ENCODE measurements at regions not wholly inside any gene's neighbourhood (a gene's known extent, or its start where the extent isn't known, plus 50 kb on each side); places are given as distances from the start of the nearest gene placed in this dataset.
"Not testable (repeated sequence)": the region's sequence is repeated elsewhere in the genome, so short reads cannot be mapped to it uniquely, and the experiment has no call there.

DNA sequence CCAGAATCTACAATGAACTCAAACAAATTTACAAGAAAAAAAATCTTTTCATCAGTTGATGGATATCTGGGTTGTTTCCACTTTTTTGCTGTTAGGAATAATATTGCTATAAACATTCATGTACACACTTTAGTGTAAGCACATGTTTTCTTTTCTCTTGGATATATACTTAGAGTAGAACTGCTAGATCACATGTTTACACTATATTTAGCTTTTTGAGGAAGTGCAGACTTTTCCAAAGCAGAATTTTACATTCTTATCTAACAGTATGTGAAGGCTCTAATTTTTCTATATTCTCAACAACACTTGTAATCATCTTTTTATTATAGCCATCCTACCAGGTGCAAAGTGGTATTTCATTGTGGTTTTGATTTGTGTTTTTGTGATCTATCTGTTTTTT is 103.6 kb upstream of the RMP24 start:
- DNase-seq (no peak), ATAC-seq (replicated peaks) (no peak)
- no peak overlapping the region for H3K4me3 Mint-ChIP-seq
- H3K4me1 Mint-ChIP-seq, result no peaks in the 10 kb centered on the region
- H3K36me3 Mint-ChIP-seq, result no peaks in the 10 kb centered on the region
- no peaks in the 10 kb centered on the region for H3K9me3 Mint-ChIP-seq
- no peak overlapping the region for H3K27ac Mint-ChIP-seq
- peaks cover 0 to 7% of the 10 kb centered on the region in 2 donors for H3K27me3 Mint-ChIP-seq

DNA sequence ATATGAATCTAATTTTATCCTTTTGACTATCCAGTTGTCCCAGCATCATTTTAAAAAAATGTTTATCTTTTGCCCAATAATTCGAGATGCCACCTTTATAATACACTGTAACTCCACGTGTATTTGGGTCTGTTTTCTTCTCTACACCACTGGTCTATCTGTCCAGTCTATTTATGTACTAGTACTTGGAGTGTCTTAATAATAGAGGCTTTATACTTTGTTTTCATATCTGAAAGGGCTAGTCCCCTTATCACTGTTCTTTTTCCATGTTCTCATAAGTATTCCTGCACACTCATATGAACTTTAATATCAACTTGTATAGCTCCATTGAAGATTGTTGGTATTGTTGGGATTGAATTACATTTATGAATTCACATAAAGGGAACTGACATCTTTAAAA is 101.1 kb upstream of the RMP24 start:
- no peaks in the 10 kb centered on the region for H3K4me1 Mint-ChIP-seq
- ATAC-seq (replicated peaks) (no peak), DNase-seq (no peak)
- peaks cover 2 to 7% of the 10 kb centered on the region in 2 donors for H3K27me3 Mint-ChIP-seq
- no peaks in the 10 kb centered on the region for H3K9me3 Mint-ChIP-seq
- H3K4me3 Mint-ChIP-seq, result no peak overlapping the region
- H3K27ac Mint-ChIP-seq, result no peak overlapping the region
- no peaks in the 10 kb centered on the region for H3K36me3 Mint-ChIP-seq

DNA sequence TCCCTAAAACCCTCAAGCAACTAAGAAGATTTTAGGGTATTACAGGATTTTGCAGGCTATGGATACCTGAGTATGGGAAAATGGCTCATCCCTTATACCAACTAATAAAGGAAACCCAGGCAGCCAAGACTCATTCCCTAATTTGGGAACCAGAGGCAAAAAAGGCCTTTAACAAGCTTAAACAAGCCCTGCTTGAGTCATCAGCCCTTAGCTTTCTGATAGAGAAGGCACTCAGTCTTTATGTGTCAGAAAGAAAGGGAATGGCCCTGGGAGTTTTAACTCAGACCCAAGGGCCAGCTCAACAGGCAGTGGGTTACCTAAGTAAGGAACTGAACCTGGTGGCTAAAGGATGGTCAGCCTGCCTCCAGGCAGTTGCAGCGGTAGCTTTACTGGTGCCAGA is 96.9 kb upstream of the RMP24 start:
- ATAC-seq (replicated peaks), result no peak
- no peaks in the 10 kb centered on the region for H3K4me1 Mint-ChIP-seq
- no peak overlapping the region for H3K4me3 Mint-ChIP-seq
- no peaks in the 10 kb centered on the region for H3K36me3 Mint-ChIP-seq
- no peaks in the 10 kb centered on the region for H3K9me3 Mint-ChIP-seq
- no peak for DNase-seq
- no peak overlapping the region for H3K27ac Mint-ChIP-seq
- H3K27me3 Mint-ChIP-seq, result peaks cover 6 to 12% of the 10 kb centered on the region in 2 donors

DNA sequence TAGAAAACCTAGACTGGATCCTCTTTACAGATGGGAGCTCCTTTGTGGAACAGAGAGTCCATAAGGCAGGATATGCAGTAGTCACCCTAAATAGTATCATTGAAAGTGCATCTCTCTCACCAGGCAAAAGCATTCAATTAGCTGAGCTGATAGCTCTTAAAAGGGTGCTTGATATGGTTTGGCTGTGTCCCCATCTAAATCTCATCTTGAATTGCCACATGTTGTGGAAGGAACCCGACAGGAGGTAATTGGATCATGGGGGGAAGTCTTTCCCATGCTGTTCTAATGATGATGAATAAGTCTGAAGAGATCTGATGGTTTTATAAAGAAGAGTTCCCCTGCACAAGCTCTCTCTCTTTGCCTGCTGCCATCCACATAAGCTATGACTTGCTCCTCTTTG is 96.2 kb upstream of the RMP24 start:
- no peak overlapping the region for H3K27ac Mint-ChIP-seq
- H3K36me3 Mint-ChIP-seq, result no peaks in the 10 kb centered on the region
- DNase-seq (no peak), ATAC-seq (replicated peaks) (no peak)
- no peaks in the 10 kb centered on the region for H3K9me3 Mint-ChIP-seq
- peaks cover 6 to 8% of the 10 kb centered on the region in 2 donors for H3K27me3 Mint-ChIP-seq
- H3K4me1 Mint-ChIP-seq, result no peaks in the 10 kb centered on the region
- H3K4me3 Mint-ChIP-seq, result no peak overlapping the region

DNA sequence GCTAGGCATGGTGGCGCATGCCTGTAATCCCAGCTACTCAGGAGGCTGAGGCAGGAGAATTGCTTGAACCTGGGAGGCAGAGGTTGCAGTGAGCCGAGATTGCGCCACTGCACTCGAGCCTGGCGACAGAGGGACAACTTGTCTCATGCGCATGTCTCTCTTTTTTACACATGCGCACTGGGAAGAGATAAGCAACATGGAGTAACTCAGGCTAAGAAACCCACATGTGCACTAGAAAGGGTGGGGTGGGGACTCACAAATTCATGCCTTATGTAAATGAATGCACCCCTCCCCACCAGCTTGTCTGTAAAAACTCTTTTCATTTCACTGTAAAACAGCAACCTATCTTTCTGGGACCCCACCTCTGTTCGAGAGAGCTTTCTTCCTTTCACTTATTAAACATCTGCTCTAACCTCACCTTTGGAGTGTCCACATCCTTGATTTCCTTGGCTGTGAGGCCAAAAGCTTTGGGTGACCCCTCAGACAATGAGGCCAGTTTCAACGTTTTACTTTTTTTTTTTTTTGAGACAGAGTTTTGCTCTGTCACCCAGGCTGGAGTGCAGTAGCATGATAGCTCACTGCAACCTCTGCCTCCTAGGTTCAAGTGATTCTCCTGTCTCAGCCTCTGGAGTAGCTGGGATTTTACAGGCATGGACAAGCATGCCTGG is 91.6 kb upstream of the RMP24 start:
- ATAC-seq (replicated peaks) (no peak), DNase-seq (no peak)
- H3K4me1 Mint-ChIP-seq, result no peaks in the 10 kb centered on the region
- H3K4me3 Mint-ChIP-seq, result no peak overlapping the region
- no peaks in the 10 kb centered on the region for H3K9me3 Mint-ChIP-seq
- H3K27me3 Mint-ChIP-seq, result peaks cover 10 to 16% of the 10 kb centered on the region in 2 donors
- no peak overlapping the region for H3K27ac Mint-ChIP-seq
- H3K36me3 Mint-ChIP-seq, result no peaks in the 10 kb centered on the region

DNA sequence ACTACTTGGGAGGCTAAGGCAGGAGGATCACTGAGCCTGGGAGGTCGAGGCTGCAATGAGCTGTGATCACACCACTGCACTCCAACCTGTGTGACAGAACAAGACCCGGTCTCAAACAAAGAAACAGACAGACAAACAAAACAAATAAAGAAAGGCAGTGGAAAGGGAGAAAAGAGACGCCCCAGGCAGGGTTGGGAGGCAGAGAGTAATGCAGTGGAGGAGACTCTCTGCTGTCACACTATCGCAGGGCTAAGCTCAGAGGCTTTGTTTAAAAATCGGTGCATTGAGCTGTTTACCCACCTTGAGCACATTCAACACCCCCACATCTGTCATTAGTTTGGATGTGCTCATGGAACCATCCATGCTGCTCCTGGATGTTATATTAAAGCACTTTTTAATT is 84.2 kb upstream of the RMP24 start:
- ATAC-seq (replicated peaks), result no peak
- peaks cover 22 to 27% of the 10 kb centered on the region in 2 donors for H3K27me3 Mint-ChIP-seq
- H3K4me1 Mint-ChIP-seq, result peaks cover 0 to 2% of the 10 kb centered on the region in 2 donors
- H3K4me3 Mint-ChIP-seq, result no peak overlapping the region
- peaks cover 4 to 17% of the 10 kb centered on the region in 2 donors for H3K9me3 Mint-ChIP-seq
- no peak for DNase-seq
- no peaks in the 10 kb centered on the region for H3K36me3 Mint-ChIP-seq
- H3K27ac Mint-ChIP-seq, result no peak overlapping the region

DNA sequence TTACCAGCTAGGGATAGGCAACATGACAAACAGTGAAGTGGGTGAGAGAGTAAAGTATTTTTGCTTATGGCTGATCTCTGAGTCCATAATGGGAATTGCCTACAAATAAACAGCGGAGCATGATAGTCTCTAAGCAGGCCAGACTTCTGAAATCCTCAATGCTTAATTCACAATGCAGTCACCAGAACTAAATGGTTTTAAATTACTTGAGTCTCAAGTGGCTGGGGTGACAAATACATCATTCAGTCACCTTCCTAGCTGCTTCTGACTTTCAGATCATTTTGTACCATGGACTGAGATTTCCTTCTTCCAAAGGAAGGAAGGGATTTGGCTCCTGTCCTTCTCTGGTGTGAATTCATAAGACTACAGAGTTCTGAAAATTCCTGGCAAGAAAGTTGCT is 82.8 kb upstream of the RMP24 start:
- DNase-seq (no peak), ATAC-seq (replicated peaks) (no peak)
- Mint-ChIP-seq H3K27ac (no peak overlapping the region), H3K36me3 (no peaks in the 10 kb centered on the region), H3K27me3 (peaks cover 16 to 31% of the 10 kb centered on the region in 2 donors), H3K9me3 (peaks cover 6 to 19% of the 10 kb centered on the region in 2 donors), H3K4me3 (no peak overlapping the region), H3K4me1 (peaks cover 0 to 2% of the 10 kb centered on the region in 2 donors)

DNA sequence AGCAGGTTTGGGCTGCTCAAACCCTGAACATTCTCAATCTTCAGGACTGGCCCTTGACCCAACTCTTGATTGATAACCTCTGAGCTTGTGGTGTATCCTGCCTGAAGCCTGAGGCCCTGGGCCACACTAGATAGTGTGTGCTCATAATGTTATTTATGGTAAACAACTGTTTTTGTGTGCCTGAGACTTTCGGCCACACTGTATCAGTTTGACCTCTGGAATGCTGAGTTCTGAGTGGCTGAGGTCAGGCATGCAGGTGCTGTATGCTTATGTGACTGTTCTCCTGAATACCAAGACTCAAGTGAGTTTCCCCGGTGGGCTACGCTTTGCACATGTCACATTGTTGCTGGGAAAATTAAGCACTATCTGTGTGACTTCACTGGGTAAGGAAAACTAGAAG is 82.2 kb upstream of the RMP24 start:
- Mint-ChIP-seq H3K4me1 (peaks cover 0 to 2% of the 10 kb centered on the region in 2 donors), H3K9me3 (peaks cover 6 to 19% of the 10 kb centered on the region in 2 donors), H3K36me3 (no peaks in the 10 kb centered on the region), H3K4me3 (no peak overlapping the region), H3K27me3 (peaks cover 15 to 36% of the 10 kb centered on the region in 2 donors), H3K27ac (no peak overlapping the region)
- DNase-seq (no peak), ATAC-seq (replicated peaks) (no peak)

DNA sequence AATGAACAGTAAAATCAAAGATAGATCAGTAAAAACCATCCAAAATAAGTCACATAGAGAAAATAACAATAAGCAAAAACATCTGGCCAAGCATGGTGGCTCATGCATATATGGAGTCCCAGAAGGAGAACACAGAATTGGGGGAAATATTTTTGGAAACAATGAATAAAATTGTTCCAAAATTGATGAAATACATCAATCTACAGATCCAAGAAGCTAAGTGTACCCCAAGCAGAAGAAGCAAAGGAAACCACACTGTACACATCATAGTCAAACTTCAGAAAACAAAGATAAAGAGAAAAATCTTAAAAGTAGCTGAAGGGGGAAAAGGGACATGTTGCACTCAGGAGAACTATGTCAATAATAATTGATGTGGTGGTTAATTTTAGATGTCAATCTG is 80.4 kb upstream of the RMP24 start:
- ATAC-seq (replicated peaks) (no peak), DNase-seq (no peak)
- Mint-ChIP-seq H3K4me1 (no peaks in the 10 kb centered on the region), H3K27ac (no peak overlapping the region), H3K27me3 (peaks cover 18 to 36% of the 10 kb centered on the region in 2 donors), H3K4me3 (no peak overlapping the region), H3K9me3 (peaks cover 6 to 19% of the 10 kb centered on the region in 2 donors), H3K36me3 (no peaks in the 10 kb centered on the region)

DNA sequence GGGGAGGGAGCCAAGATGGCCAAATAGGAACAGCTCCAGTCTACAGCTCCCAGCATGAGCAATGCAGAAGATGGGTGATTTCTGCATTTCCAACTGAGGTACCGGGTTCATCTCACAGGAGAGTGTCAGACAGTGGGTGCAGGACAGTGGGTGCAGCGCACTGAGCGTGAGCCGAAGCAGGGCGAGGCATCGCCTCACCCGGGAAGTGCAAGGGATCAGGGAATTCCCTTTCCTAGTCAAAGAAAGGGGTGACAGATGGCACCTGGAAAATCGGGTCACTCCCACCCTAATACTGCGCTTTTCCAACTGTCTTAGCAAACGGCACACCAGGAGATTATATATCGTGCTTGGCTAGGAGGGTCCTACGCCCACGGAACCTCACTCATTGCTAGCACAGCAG is 75.0 kb upstream of the RMP24 start:
- H3K4me3 Mint-ChIP-seq; ATAC-seq (replicated peaks); H3K36me3 Mint-ChIP-seq; H3K27ac Mint-ChIP-seq; H3K4me1 Mint-ChIP-seq; DNase-seq: not testable (repeated sequence)
- H3K27me3 Mint-ChIP-seq, result peaks cover 30 to 36% of the 10 kb centered on the region in 2 donors
- H3K9me3 Mint-ChIP-seq, result peaks cover 4 to 11% of the 10 kb centered on the region in 2 donors

DNA sequence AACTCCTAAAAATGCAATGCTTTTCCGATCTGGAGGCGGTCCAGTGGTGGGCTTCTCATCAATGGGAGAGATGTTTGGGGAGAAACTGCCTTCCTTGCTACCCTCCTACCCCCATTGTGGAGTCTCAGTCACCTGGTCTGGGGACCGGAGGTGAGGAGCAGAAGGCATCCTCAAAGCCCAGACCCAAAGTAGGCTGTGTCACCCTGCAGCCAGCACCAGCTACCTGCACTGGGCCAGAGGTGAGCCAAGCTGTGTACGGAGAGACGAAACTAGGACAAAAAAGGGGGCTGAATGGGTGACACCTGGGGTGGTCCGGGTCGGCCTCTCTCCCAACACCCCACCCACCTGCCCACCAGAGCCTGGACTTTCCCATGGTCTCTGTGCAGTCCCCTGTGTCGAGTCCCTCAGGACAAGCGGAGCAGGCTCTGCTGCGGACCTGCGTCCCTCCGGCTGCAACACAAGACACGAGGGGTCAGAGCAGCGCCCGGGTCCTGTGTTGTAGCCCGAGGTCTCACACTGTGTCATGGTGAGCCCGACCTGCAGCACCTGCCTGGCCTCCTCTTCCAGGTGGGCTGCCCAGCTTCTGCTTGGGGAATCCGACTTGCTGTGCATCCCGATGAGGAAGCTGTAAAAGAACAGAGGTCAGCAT is 68.0 kb upstream of the RMP24 start:
- no peak for ATAC-seq (replicated peaks)
- Mint-ChIP-seq H3K36me3 (no peaks in the 10 kb centered on the region), H3K9me3 (peaks cover 0 to 5% of the 10 kb centered on the region in 2 donors), H3K4me1 (no peaks in the 10 kb centered on the region), H3K27me3 (peaks cover 6 to 23% of the 10 kb centered on the region in 2 donors), H3K4me3 (no peak overlapping the region), H3K27ac (no peak overlapping the region)
- DNase-seq, result no peak

DNA sequence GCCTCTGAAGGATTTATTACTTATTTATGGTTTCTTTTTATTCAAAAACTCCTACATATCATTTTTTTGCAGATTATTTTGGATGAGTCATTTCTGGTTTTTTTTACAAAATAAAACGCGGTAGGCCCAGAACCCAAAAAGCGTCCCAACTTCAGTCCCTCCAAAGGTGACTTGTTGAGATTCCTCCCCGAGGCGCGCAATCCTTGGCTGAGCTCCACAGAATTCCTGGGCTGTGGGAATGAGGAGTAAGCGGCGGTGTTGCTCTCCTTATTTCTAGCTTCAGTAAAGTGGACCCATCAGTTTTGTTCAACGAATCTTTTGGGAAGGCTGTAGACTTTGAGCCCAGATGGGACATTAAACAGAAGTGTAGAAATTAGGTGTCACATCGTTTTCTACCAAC is 67.0 kb upstream of the RMP24 start:
- Mint-ChIP-seq H3K27ac (no peak overlapping the region), H3K4me3 (no peak overlapping the region), H3K4me1 (no peaks in the 10 kb centered on the region), H3K9me3 (peaks cover 0 to 5% of the 10 kb centered on the region in 2 donors), H3K36me3 (no peaks in the 10 kb centered on the region), H3K27me3 (peaks cover 3 to 16% of the 10 kb centered on the region in 2 donors)
- no peak for DNase-seq
- ATAC-seq (replicated peaks), result no peak

DNA sequence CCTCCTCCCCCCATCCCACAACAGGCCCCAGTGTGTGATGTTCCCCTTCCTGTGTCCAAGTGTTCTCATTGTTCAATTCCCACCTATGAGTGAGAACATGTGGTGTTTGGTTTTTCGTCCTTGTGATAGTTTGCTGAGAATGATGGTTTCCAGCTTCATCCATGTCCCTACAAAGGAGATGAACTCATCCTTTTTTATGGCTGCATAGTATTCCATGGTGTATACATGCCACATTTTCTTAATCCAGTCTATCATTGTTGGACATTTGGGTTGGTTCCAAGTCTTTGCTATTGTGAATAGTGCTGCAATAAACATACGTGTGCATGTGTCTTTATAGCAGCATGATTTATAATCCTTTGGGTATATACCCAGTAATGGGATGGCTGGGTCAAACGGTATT is 66.2 kb upstream of the RMP24 start:
- not testable (repeated sequence) for H3K36me3 Mint-ChIP-seq; H3K4me3 Mint-ChIP-seq; ATAC-seq (replicated peaks); H3K9me3 Mint-ChIP-seq; H3K4me1 Mint-ChIP-seq; DNase-seq; H3K27ac Mint-ChIP-seq
- peaks cover 0 to 12% of the 10 kb centered on the region in 2 donors for H3K27me3 Mint-ChIP-seq

DNA sequence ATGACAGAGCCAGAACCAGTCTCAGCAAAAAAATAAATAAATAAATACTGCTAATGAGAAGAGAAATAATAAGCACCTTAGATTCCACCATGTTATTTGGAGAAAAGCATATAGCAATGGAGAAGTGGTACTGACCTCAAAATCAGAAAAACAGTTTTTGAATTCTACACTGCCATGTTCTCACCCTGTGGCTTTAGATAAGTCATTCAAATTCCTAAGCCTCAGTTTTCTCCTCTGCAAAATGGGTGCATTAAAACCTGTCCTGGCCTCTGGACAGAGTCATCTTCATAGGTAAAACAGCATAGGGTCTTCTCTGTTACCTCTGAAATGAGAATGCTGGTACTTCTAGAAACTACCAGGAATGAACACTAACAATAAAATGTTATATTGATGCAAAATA is 62.2 kb upstream of the RMP24 start:
- no peaks in the 10 kb centered on the region for H3K4me1 Mint-ChIP-seq
- peaks cover 16 to 35% of the 10 kb centered on the region in 2 donors for H3K27me3 Mint-ChIP-seq
- H3K9me3 Mint-ChIP-seq, result peaks cover 0 to 2% of the 10 kb centered on the region in 2 donors
- no peak overlapping the region for H3K27ac Mint-ChIP-seq
- ATAC-seq (replicated peaks), result no peak
- no peak overlapping the region for H3K4me3 Mint-ChIP-seq
- no peak for DNase-seq
- H3K36me3 Mint-ChIP-seq, result no peaks in the 10 kb centered on the region

DNA sequence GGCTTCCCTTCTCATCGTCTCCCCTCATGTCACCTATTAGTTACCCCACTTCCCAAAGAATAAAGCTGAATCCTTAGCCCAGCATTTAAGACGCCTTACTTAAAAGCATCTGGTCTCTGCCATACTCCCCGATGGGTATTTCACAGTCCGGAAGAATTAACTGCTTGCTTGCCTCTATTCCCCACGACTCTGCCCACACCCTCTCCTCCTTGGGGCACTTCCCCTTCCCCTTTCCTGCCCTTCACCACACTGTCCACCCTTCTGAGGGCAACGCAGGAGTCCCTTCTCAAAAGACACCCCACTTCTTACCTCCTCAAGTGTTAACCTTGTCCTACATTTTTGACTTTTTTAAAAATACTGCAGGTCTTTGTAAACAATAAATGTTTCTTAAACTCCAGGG is 60.1 kb upstream of the RMP24 start:
- no peak overlapping the region for H3K27ac Mint-ChIP-seq
- H3K27me3 Mint-ChIP-seq, result peaks cover 16 to 35% of the 10 kb centered on the region in 2 donors
- DNase-seq (no peak), ATAC-seq (replicated peaks) (no peak)
- H3K9me3 Mint-ChIP-seq, result no peaks in the 10 kb centered on the region
- H3K4me1 Mint-ChIP-seq, result no peaks in the 10 kb centered on the region
- H3K4me3 Mint-ChIP-seq, result no peak overlapping the region
- H3K36me3 Mint-ChIP-seq, result no peaks in the 10 kb centered on the region

All from stimulated activated naive B cell treated with anti-CD40 and anti-IgM and Interleukin-4, amounts not matched to agents 10 μg/mL and 1 μg/mL and 100 μg/mL, for 72 hours (primary cell).